Tibial artery (tissue), 4 donors: ENCODE measurements at regions not wholly inside any gene's neighbourhood (a gene's known extent, or its start where the extent isn't known, plus 50 kb on each side); places are given as distances from the start of the nearest gene placed in this dataset.
"Not testable (repeated sequence)": the region's sequence is repeated elsewhere in the genome, so short reads cannot be mapped to it uniquely, and the experiment has no call there.

ENCODE experiments used
- DNase-seq, 2 donors: peaks; one replicate each; pipeline ENCODE4 v3.0.0-alpha.2; 2019
- H3K27ac ChIP-seq, 2 donors: fragments of 200-600 bp; sonication (generic) in 1 of 2; 1 replicate in 1 of 2; 2 replicates in 1 of 2; pipeline ENCODE4 v1.5.1; 2018 to 2019; ENCODE audit warnings: mild to moderate bottlenecking in 1 of 2
- H3K27me3 ChIP-seq, 2 donors: fragments of 200-600 bp; sonication (generic) in 1 of 2; one replicate each; pipeline versions ENCODE4 v1.5.1 to v1.6.0; 2016 to 2019
- H3K36me3 ChIP-seq, 3 donors: fragments of 200-600 bp; sonication (generic) in 2 of 3; one replicate each; pipeline ENCODE4 v1.5.1; 2016 to 2019; ENCODE audit warnings: mild to moderate bottlenecking in 2 of 3
- H3K4me1 ChIP-seq, 4 donors: fragments of 200-600 bp; sonication (generic) in 2 of 4; 1 replicate in 3 of 4; 2 replicates in 1 of 4; pipeline ENCODE4 v1.5.1; 2016 to 2019
- H3K4me3 ChIP-seq, 2 donors: fragments of 200-600 bp; sonication (generic) in 1 of 2; 1 replicate in 1 of 2; 2 replicates in 1 of 2; pipeline ENCODE4 v1.5.1; 2018 to 2019; ENCODE audit warnings: mild to moderate bottlenecking in 2 of 2
- H3K9me3 ChIP-seq, 3 donors: fragments of 200-600 bp; sonication (generic) in 1 of 3; one replicate each; pipeline ENCODE4 v1.5.1; 2016 to 2019
- intact Hi-C: fragments of 100-400 bp; cut with DNase I; formaldehyde crosslinking; loops from one replicate; pipeline ENCODE4 v1.15.0; 2023; ENCODE audit warnings: low total_unique reads
- TF ChIP-seq, protein P1 (sequence below), 2 experiments: fragments of 200-600 bp in 1 of 2; fragments of 450-650 bp in 1 of 2; IDR thresholded peaks; one replicate each; pipeline ENCODE4 v1.5.1; 2017 to 2019; ENCODE audit warnings: antibody characterized with exemption in 2 of 2, mild to moderate bottlenecking in 1 of 2, moderate library complexity in 1 of 2

DNA sequence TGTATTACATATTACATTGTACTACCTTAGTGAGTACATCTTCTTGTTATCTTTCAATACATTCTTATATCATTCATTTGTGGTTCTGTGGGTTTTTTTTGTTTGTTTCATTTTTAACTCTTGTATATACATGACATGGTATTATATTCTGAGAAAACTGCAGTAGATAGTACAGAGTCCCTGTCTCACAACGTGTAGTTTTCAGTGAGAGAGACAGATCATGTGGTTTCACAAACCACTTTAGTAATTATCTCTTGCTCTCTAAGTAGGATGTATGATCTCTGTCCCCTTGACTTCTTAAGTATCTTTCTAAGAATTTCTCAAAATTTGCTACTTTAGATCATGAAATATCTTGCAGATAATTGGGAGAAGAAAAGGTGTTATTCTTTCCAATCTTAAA lies 745.9 kb upstream of the CDH9 start:
- no peak for DNase-seq
- no peaks in the 10 kb centered on the region for H3K4me1 ChIP-seq
- TF ChIP-seq, protein P1, sequence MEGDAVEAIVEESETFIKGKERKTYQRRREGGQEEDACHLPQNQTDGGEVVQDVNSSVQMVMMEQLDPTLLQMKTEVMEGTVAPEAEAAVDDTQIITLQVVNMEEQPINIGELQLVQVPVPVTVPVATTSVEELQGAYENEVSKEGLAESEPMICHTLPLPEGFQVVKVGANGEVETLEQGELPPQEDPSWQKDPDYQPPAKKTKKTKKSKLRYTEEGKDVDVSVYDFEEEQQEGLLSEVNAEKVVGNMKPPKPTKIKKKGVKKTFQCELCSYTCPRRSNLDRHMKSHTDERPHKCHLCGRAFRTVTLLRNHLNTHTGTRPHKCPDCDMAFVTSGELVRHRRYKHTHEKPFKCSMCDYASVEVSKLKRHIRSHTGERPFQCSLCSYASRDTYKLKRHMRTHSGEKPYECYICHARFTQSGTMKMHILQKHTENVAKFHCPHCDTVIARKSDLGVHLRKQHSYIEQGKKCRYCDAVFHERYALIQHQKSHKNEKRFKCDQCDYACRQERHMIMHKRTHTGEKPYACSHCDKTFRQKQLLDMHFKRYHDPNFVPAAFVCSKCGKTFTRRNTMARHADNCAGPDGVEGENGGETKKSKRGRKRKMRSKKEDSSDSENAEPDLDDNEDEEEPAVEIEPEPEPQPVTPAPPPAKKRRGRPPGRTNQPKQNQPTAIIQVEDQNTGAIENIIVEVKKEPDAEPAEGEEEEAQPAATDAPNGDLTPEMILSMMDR (IDR thresholded peaks at IDR 0.05) = no peak
- H3K4me3 ChIP-seq = no peak overlapping the region
- H3K36me3 ChIP-seq = no peaks in the 10 kb centered on the region
- H3K9me3 ChIP-seq = no peaks in the 10 kb centered on the region
- intact Hi-C loops = no loop called here
- H3K27ac ChIP-seq = no peak overlapping the region
- H3K27me3 ChIP-seq = no peaks in the 10 kb centered on the region

DNA sequence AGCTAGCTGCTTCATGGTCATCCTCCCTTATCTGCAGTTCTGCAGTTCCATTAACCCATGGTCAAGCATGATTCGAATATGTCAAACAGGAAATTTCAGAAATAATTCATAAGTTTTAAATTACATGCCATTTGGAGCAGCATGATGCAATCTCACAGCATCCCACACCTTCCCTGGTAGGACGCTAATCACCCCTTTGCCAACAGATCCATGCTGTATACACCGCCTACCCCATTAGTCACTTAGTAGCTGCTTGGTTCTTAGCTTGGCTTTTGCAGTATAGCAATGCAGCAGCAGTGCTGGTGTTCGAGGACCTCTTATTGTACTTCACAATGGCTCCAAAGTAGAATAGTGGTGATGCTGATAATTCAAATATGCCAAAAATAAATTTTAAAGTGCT lies 739.7 kb upstream of the CDH9 start:
- H3K4me1 ChIP-seq = no peaks in the 10 kb centered on the region
- no peaks in the 10 kb centered on the region for H3K36me3 ChIP-seq
- no peaks in the 10 kb centered on the region for H3K27me3 ChIP-seq
- intact Hi-C loops = no loop called here
- no peak for DNase-seq
- H3K4me3 ChIP-seq = no peak overlapping the region
- no peaks in the 10 kb centered on the region for H3K9me3 ChIP-seq
- TF ChIP-seq, protein P1 (IDR thresholded peaks at IDR 0.05) = no peak
- H3K27ac ChIP-seq = no peak overlapping the region

DNA sequence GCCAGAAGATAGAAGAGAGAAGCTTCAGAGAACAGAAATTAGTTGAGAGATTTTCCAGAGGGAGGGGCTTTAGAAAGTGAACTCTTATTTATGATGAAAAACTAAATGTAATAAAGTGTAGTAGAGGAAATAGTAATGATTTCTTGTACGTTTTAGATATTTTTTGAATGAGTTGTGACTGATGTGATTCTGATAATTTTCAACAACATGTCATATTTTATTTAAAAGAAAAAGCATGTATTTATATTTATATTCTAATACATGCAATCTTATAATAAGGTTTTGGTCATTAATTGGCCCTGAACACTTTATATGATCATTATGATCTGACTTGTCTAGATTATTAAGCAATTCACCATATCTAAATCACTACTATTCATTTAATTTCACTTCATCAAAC lies 735.2 kb upstream of the CDH9 start:
- Histone ChIP-seq H3K9me3 (no peaks in the 10 kb centered on the region), H3K4me1 (no peaks in the 10 kb centered on the region), H3K27me3 (no peaks in the 10 kb centered on the region), H3K27ac (no peak overlapping the region), H3K4me3 (no peak overlapping the region), H3K36me3 (no peaks in the 10 kb centered on the region)
- TF ChIP-seq, protein P1 (IDR thresholded peaks at IDR 0.05) = no peak
- no peak for DNase-seq
- intact Hi-C loops = no loop called here

DNA sequence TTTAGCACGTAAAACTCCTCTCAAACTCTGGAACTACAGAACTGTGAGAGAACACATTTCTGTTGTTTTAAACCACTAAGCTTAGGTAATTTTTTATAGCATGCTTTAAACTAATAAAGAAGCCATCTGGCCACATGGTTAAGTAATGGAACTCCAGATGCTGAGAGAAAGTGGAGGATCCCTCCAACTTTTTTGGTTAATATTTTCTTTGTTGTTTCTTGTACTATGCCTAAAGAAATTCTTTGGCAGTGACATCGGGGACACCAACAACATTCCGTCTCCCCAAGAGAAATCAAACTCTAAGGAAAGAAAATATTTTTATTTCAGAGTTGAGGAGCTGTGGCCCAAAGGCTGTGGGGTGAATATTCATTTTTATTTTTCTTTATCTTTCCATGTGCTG lies 734.8 kb upstream of the CDH9 start:
- H3K9me3 ChIP-seq = no peaks in the 10 kb centered on the region
- H3K36me3 ChIP-seq = no peaks in the 10 kb centered on the region
- H3K4me3 ChIP-seq = no peak overlapping the region
- intact Hi-C loops = no loop called here
- H3K27me3 ChIP-seq = no peaks in the 10 kb centered on the region
- H3K27ac ChIP-seq = no peak overlapping the region
- no peaks in the 10 kb centered on the region for H3K4me1 ChIP-seq
- TF ChIP-seq, protein P1 (IDR thresholded peaks at IDR 0.05) = no peak
- DNase-seq = no peak

DNA sequence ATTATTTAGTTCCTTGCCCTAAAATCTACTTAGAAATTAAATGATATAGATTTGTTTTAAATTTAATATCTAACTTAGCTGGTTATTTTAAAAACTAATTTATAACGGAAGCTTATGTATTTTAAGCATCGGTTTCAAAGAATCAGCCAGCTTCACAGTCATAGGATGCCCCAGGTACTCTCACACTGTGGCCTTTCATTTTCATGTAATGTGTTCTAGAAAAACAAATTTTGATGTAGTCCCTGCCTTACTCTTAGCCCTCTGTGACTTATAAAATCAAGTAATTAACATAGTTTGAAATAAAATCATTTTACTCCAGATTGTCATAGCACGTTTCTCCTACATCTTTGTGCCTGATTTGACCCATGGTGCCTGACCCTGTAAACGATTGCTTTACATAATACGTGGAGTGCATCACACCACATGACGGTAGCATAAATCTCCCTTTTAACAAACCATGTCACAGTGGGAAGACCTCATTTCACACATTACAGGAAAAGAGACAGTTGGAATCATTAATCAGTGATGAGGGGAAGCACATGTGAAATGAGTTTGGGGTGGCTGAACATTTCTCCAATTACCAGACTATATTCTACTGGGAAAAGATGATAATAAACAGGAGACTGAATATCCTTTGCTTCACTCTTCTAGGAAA lies 731.5 kb upstream of the CDH9 start:
- H3K36me3 ChIP-seq = no peaks in the 10 kb centered on the region
- no peaks in the 10 kb centered on the region for H3K27me3 ChIP-seq
- no peaks in the 10 kb centered on the region for H3K4me1 ChIP-seq
- intact Hi-C loops = no loop called here
- H3K9me3 ChIP-seq = no peaks in the 10 kb centered on the region
- no peak overlapping the region for H3K4me3 ChIP-seq
- no peak for DNase-seq
- H3K27ac ChIP-seq = no peak overlapping the region
- TF ChIP-seq, protein P1 (IDR thresholded peaks at IDR 0.05) = no peak

DNA sequence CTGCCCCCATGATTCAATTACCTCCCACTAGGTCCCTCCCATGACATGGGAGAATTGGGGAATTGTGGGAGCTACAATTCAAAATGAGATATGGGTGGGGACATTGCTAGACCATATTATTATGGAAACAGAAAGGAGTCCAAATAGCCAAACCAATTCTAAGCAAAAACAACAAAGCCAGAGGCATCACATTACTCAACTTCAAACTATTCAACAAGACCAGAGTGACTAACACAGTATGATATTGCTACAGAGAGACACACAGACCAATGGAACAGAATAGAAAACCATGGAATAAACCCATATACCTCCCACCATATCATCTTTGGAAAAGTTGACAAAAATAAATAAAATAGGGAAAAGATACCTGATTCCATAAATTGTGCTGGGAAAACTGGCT lies 710.5 kb upstream of the CDH9 start:
- H3K4me1 ChIP-seq = no peaks in the 10 kb centered on the region
- TF ChIP-seq, protein P1 (IDR thresholded peaks at IDR 0.05) = no peak
- no peaks in the 10 kb centered on the region for H3K9me3 ChIP-seq
- intact Hi-C loops = no loop called here
- H3K27ac ChIP-seq = no peak overlapping the region
- no peaks in the 10 kb centered on the region for H3K36me3 ChIP-seq
- H3K4me3 ChIP-seq = no peak overlapping the region
- H3K27me3 ChIP-seq = no peaks in the 10 kb centered on the region
- no peak for DNase-seq

DNA sequence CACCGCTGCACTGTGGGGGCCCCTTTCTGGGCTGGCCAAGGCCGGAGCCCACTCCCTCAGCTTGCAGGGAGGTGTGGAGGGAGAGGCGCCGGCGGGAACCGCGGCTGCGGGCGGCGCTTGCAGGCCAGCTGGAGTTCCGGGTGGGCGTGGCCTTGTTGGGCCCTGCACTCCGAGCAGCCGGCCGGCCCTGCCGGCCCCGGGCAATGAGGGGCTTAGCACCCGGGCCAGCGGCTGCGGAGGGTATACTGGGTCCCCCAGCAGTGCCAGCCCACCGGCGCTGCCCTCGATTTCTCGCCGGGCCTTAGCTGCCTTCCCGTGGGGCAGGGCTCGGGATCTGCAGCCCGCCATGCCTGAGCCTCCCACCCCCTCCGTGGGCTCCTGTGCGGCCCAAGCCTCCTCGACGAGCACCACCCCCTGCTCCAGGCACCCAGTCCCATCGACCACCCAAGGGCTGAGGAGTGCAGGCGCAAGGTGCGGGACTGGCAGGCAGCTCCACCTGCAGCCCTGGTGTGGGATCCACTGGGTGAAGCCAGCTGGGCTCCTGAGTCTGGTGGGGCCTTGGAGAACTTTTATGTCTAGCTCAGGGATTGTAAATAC lies 705.1 kb upstream of the CDH9 start:
- H3K4me3 ChIP-seq, H3K9me3 ChIP-seq, H3K27ac ChIP-seq, H3K27me3 ChIP-seq, intact Hi-C loops, H3K4me1 ChIP-seq, H3K36me3 ChIP-seq, DNase-seq: not testable (repeated sequence)
